ENCODE measurements at regions not wholly inside any gene's neighbourhood (a gene's known extent, or its start where the extent isn't known, plus 50 kb on each side); places are given as distances from the start of the nearest gene placed in this dataset.

DNA sequence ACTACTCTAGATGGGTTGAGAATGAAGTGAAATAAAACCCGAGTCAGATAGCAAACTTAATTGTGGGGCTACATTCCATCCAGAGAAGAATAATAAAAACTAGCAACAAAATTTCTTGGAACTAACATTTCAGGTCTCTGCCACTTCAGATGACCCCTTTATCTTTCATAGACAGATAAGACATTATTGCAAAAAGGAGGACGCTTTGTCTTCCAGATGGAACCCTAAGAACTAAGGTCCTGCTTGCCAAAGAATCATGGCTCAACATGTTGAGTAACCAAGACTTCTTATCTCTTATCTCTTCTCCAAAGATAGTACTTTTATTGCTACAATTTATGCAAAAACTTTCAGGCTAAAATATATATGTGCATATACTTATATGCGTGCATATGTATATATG, 221.1 kb upstream of the PREP start:
- no peak overlapping the region for H3K27ac Mint-ChIP-seq
- H3K4me1 Mint-ChIP-seq = no peaks in the 10 kb centered on the region
- Histone ChIP-seq H3K9me2 (ENCODE audit: insufficient read depth) (peaks cover 8% of the 10 kb centered on the region; the same call in 1 of the 2 replicates), H3K4me1 (ENCODE audit: insufficient read depth) (no peaks in the 10 kb centered on the region), H3K79me2 (replicated peaks; ENCODE audit: insufficient read depth) (no peaks in the 10 kb centered on the region), H3K4me2 (no peak overlapping the region), H3F3A (replicated peaks; ENCODE audit: low read depth) (no peaks in the 10 kb centered on the region), H3K4me3 (no peak overlapping the region), H3K27ac (ENCODE audit: low read depth) (no peak overlapping the region), H3K27me3 (ENCODE audit: insufficient read depth) (no peaks in the 10 kb centered on the region), H3K36me3 (ENCODE audit: insufficient read depth) (no peaks in the 10 kb centered on the region), H4K20me1 (replicated peaks; ENCODE audit: insufficient read depth) (no peaks in the 10 kb centered on the region), H2AFZ (no peak overlapping the region)
- no peaks in the 10 kb centered on the region for H3K36me3 Mint-ChIP-seq (ENCODE audit: low read depth)
- no peak overlapping the region for H3K4me3 Mint-ChIP-seq
- TF ChIP-seq, protein P1, sequence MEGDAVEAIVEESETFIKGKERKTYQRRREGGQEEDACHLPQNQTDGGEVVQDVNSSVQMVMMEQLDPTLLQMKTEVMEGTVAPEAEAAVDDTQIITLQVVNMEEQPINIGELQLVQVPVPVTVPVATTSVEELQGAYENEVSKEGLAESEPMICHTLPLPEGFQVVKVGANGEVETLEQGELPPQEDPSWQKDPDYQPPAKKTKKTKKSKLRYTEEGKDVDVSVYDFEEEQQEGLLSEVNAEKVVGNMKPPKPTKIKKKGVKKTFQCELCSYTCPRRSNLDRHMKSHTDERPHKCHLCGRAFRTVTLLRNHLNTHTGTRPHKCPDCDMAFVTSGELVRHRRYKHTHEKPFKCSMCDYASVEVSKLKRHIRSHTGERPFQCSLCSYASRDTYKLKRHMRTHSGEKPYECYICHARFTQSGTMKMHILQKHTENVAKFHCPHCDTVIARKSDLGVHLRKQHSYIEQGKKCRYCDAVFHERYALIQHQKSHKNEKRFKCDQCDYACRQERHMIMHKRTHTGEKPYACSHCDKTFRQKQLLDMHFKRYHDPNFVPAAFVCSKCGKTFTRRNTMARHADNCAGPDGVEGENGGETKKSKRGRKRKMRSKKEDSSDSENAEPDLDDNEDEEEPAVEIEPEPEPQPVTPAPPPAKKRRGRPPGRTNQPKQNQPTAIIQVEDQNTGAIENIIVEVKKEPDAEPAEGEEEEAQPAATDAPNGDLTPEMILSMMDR (conservative IDR thresholded peaks at IDR 0.05; ENCODE audit: low read depth in 2 of 2) = no peak
- TF ChIP-seq STAT1 (IDR thresholded peaks at IDR 0.05; ENCODE audit: unreplicated experiment) (no peak), EZH2phosphoT487 (IDR thresholded peaks at IDR 0.05; ENCODE audit: unreplicated experiment) (no peak)
- TF ChIP-seq, protein P2, sequence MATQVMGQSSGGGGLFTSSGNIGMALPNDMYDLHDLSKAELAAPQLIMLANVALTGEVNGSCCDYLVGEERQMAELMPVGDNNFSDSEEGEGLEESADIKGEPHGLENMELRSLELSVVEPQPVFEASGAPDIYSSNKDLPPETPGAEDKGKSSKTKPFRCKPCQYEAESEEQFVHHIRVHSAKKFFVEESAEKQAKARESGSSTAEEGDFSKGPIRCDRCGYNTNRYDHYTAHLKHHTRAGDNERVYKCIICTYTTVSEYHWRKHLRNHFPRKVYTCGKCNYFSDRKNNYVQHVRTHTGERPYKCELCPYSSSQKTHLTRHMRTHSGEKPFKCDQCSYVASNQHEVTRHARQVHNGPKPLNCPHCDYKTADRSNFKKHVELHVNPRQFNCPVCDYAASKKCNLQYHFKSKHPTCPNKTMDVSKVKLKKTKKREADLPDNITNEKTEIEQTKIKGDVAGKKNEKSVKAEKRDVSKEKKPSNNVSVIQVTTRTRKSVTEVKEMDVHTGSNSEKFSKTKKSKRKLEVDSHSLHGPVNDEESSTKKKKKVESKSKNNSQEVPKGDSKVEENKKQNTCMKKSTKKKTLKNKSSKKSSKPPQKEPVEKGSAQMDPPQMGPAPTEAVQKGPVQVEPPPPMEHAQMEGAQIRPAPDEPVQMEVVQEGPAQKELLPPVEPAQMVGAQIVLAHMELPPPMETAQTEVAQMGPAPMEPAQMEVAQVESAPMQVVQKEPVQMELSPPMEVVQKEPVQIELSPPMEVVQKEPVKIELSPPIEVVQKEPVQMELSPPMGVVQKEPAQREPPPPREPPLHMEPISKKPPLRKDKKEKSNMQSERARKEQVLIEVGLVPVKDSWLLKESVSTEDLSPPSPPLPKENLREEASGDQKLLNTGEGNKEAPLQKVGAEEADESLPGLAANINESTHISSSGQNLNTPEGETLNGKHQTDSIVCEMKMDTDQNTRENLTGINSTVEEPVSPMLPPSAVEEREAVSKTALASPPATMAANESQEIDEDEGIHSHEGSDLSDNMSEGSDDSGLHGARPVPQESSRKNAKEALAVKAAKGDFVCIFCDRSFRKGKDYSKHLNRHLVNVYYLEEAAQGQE (IDR thresholded peaks at IDR 0.05; ENCODE audit: unreplicated experiment) = no peak
- TF ChIP-seq, protein P3, sequence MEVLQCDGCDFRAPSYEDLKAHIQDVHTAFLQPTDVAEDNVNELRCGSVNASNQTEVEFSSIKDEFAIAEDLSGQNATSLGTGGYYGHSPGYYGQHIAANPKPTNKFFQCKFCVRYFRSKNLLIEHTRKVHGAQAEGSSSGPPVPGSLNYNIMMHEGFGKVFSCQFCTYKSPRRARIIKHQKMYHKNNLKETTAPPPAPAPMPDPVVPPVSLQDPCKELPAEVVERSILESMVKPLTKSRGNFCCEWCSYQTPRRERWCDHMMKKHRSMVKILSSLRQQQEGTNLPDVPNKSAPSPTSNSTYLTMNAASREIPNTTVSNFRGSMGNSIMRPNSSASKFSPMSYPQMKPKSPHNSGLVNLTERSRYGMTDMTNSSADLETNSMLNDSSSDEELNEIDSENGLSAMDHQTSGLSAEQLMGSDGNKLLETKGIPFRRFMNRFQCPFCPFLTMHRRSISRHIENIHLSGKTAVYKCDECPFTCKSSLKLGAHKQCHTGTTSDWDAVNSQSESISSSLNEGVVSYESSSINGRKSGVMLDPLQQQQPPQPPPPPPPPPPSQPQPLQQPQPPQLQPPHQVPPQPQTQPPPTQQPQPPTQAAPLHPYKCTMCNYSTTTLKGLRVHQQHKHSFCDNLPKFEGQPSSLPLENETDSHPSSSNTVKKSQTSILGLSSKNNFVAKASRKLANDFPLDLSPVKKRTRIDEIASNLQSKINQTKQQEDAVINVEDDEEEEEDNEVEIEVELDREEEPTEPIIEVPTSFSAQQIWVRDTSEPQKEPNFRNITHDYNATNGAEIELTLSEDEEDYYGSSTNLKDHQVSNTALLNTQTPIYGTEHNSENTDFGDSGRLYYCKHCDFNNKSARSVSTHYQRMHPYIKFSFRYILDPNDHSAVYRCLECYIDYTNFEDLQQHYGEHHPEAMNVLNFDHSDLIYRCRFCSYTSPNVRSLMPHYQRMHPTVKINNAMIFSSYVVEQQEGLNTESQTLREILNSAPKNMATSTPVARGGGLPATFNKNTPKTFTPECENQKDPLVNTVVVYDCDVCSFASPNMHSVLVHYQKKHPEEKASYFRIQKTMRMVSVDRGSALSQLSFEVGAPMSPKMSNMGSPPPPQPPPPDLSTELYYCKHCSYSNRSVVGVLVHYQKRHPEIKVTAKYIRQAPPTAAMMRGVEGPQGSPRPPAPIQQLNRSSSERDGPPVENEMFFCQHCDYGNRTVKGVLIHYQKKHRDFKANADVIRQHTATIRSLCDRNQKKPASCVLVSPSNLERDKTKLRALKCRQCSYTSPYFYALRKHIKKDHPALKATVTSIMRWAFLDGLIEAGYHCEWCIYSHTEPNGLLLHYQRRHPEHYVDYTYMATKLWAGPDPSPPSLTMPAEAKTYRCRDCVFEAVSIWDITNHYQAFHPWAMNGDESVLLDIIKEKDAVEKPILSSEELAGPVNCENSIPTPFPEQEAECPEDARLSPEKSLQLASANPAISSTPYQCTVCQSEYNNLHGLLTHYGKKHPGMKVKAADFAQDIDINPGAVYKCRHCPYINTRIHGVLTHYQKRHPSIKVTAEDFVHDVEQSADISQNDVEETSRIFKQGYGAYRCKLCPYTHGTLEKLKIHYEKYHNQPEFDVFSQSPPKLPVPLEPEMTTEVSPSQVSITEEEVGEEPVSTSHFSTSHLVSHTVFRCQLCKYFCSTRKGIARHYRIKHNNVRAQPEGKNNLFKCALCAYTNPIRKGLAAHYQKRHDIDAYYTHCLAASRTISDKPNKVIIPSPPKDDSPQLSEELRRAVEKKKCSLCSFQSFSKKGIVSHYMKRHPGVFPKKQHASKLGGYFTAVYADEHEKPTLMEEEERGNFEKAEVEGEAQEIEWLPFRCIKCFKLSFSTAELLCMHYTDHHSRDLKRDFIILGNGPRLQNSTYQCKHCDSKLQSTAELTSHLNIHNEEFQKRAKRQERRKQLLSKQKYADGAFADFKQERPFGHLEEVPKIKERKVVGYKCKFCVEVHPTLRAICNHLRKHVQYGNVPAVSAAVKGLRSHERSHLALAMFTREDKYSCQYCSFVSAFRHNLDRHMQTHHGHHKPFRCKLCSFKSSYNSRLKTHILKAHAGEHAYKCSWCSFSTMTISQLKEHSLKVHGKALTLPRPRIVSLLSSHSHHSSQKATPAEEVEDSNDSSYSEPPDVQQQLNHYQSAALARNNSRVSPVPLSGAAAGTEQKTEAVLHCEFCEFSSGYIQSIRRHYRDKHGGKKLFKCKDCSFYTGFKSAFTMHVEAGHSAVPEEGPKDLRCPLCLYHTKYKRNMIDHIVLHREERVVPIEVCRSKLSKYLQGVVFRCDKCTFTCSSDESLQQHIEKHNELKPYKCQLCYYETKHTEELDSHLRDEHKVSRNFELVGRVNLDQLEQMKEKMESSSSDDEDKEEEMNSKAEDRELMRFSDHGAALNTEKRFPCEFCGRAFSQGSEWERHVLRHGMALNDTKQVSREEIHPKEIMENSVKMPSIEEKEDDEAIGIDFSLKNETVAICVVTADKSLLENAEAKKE (CRISPR knock-in tag; IDR thresholded peaks at IDR 0.05) = no peak
- H3K27me3 Mint-ChIP-seq (ENCODE audit: insufficient read depth, low read depth, poor library complexity) = no peaks in the 10 kb centered on the region
- H3K9me3 Mint-ChIP-seq = no peaks in the 10 kb centered on the region
- ATAC-seq = no peak
- DNase-seq (ENCODE audit: low spot score) = no peak
